ENCODE measurements at regions not wholly inside any gene's neighbourhood (a gene's known extent, or its start where the extent isn't known, plus 50 kb on each side); places are given as distances from the start of the nearest gene placed in this dataset.

DNA sequence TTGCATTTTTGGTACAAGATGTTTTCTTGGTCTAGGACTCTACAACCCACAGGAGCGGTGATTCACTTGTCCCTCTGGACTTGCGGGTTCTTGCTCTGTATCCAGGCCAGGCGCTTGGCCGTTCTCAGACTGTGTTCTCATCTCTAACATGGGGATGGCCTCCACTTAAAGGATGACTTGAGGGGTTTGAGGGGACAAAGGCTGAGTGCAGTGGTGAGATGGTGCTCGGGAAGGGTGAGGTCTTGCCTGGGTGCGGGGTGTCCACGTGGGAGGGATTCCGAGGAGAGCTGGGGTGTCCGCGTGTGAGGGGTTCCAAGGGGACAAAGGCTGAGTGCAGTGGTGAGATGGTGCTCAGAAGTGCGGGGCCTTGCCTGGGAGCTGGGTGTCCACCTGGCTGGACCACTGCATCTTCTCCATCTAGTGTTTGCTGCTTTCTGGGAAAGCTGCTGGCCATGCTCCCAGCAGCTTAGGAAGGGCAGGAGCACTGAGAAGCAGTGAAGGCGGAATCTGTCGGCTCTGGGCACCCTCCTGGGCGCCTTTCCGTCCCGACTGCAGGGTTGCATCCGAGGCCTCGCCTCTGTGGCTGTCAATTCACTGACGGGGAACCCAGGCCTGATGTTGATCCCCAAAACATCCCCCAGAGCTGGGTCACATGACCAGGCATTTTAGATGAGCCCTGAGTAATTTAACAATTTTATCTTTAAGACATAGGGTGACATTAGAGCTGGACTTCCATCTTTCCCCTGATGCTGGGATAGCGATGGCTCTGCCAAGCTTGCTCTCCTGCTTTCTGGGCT lies 280.5 kb upstream of the IRX4 start:
- TF ChIP-seq, protein P1, sequence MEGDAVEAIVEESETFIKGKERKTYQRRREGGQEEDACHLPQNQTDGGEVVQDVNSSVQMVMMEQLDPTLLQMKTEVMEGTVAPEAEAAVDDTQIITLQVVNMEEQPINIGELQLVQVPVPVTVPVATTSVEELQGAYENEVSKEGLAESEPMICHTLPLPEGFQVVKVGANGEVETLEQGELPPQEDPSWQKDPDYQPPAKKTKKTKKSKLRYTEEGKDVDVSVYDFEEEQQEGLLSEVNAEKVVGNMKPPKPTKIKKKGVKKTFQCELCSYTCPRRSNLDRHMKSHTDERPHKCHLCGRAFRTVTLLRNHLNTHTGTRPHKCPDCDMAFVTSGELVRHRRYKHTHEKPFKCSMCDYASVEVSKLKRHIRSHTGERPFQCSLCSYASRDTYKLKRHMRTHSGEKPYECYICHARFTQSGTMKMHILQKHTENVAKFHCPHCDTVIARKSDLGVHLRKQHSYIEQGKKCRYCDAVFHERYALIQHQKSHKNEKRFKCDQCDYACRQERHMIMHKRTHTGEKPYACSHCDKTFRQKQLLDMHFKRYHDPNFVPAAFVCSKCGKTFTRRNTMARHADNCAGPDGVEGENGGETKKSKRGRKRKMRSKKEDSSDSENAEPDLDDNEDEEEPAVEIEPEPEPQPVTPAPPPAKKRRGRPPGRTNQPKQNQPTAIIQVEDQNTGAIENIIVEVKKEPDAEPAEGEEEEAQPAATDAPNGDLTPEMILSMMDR (IDR thresholded peaks at IDR 0.05; ENCODE audit: low read length): no peak
- TF ChIP-seq EZH2 (IDR thresholded peaks at IDR 0.05; ENCODE audit: borderline replicate concordance, low read length): no peak

Measured in OCI-LY1 (cell line).